Gastrocnemius medialis (tissue), 4 donors: ENCODE measurements at regions not wholly inside any gene's neighbourhood (a gene's known extent, or its start where the extent isn't known, plus 50 kb on each side); places are given as distances from the start of the nearest gene placed in this dataset.
A peak's percentile ranks its signal among the peaks of the same experiment; 100 is the strongest.

Experiments used
- ATAC-seq, 2 donors: fragments of 150-250 bp; one replicate each; pipeline ENCODE4 v1.9.1; 2016
- DNase-seq, 2 donors: peaks; one replicate each; pipeline ENCODE4 v3.0.0-alpha.2; 2019
- H3K27ac ChIP-seq, 4 donors: fragments of 200-600 bp; sonication (generic); 1 replicate in 1 of 4; 2 replicates in 3 of 4; pipeline ENCODE4 v1.5.1; 2016 to 2018; ENCODE audit warnings: mild to moderate bottlenecking in 2 of 4, moderate library complexity in 1 of 4
- H3K27me3 ChIP-seq, 3 donors: fragments of 200-600 bp; sonication (generic) in 2 of 3; 1 replicate in 1 of 3; 2 replicates in 2 of 3; pipeline versions ENCODE4 v1.5.1 to v1.6.0; 2016 to 2019; ENCODE audit warnings: mild to moderate bottlenecking in 1 of 3, moderate library complexity in 1 of 3
- H3K36me3 ChIP-seq, 2 donors: fragments of 200-600 bp; sonication (generic) in 1 of 2; one replicate each; pipeline ENCODE4 v1.5.1; 2017 to 2018
- H3K4me1 ChIP-seq, 2 donors: fragments of 200-600 bp; sonication (generic) in 1 of 2; one replicate each; pipeline ENCODE4 v1.5.1; 2016 to 2017; ENCODE audit warnings: mild to moderate bottlenecking in 2 of 2
- H3K4me3 ChIP-seq, 4 donors: fragments of 200-600 bp; sonication (generic) in 3 of 4; 1 replicate in 1 of 4; 2 replicates in 3 of 4; pipeline ENCODE4 v1.5.1; 2016 to 2019; ENCODE audit warnings: mild to moderate bottlenecking in 2 of 4
- H3K9me3 ChIP-seq, 3 donors: fragments of 200-600 bp; sonication (generic) in 2 of 3; 1 replicate in 1 of 3; 2 replicates in 2 of 3; pipeline ENCODE4 v1.5.1; 2016 to 2019
- CTCF ChIP-seq, 5 experiments: fragments of 450-650 bp in 3 of 5; fragments of 200-600 bp in 2 of 5; sonication (generic) in 2 of 5; IDR thresholded peaks in 4 of 5; conservative IDR thresholded peaks in 1 of 5; 1 replicate in 4 of 5; 2 replicates in 1 of 5; pipeline ENCODE4 v1.5.1; 2016 to 2019; ENCODE audit warnings: antibody characterized with exemption in 5 of 5, mild to moderate bottlenecking in 3 of 5, moderate library complexity in 3 of 5
- POLR2A ChIP-seq, 2 donors: fragments of 450-650 bp; IDR thresholded peaks; one replicate each; pipeline ENCODE4 v1.6.1; 2017; ENCODE audit warnings: antibody characterized with exemption in 2 of 2, mild to moderate bottlenecking in 2 of 2, moderate library complexity in 2 of 2
- in situ Hi-C, 4 donors: fragments of 200-750 bp; cut with MboI; loops; one replicate each; pipeline versions ENCODE4 v1.15.0 to v1.8.0; 2017; ENCODE audit warnings: low sequenced_read_pairs in 4 of 4
- intact Hi-C: fragments of 100-400 bp; cut with DNase I; formaldehyde crosslinking; loops from one replicate; pipeline ENCODE4 v1.15.1; 2023; ENCODE audit warnings: low total_unique reads

GRCh38 chr6:130507666-130508028 lies 141.8 kb downstream of the TMEM200A start:
- H3K4me1 ChIP-seq, result no peaks in the 10 kb centered on the region
- intact Hi-C loops, result no loop called here
- H3K36me3 ChIP-seq, result no peaks in the 10 kb centered on the region
- H3K27me3 ChIP-seq, result no peaks in the 10 kb centered on the region
- H3K27ac ChIP-seq, result no peak overlapping the region
- in situ Hi-C loops, result no loop called here
- H3K4me3 ChIP-seq, result no peak overlapping the region
- no peak for DNase-seq
- TF ChIP-seq POLR2A (IDR thresholded peaks at IDR 0.05) (no peak), CTCF (IDR thresholded peaks at IDR 0.05 in 4 of 5, conservative IDR thresholded peaks at IDR 0.05 in 1 of 5) (no peak)
- no peak for ATAC-seq
- no peaks in the 10 kb centered on the region for H3K9me3 ChIP-seq

DNA sequence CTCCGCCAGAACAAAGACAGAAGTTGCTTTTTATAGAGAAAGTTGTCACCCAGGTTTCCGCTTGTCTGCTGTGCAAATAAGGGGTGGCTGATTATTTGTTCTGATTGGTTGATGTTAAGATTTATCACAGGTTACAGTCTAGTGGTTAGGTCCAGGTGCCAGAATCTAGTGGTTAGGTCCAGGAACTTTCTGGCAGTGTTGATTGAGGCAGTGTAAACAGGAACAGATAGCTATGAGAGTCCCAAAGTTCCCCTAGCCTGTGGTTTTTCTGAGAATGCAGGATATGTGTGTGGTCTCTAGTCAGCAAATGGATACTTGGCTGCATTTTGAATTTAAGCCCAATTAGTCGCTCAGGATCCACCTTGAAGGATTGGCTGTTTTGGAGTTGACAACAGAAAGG lies 148.0 kb downstream of the TMEM200A start:
- peak in 1 of 2 donors; percentile 23 for ATAC-seq
- no peaks in the 10 kb centered on the region for H3K27me3 ChIP-seq
- no peak for DNase-seq
- H3K36me3 ChIP-seq, result no peaks in the 10 kb centered on the region
- no peak overlapping the region for H3K27ac ChIP-seq
- TF ChIP-seq CTCF (IDR thresholded peaks at IDR 0.05 in 4 of 5, conservative IDR thresholded peaks at IDR 0.05 in 1 of 5) (no peak), POLR2A (IDR thresholded peaks at IDR 0.05) (no peak)
- no peak overlapping the region for H3K4me3 ChIP-seq
- no peaks in the 10 kb centered on the region for H3K9me3 ChIP-seq
- in situ Hi-C loops, result no loop called here
- intact Hi-C loops, result no loop called here
- H3K4me1 ChIP-seq, result peaks cover 0 to 3% of the 10 kb centered on the region in 2 donors

GRCh38 chr6:130514712-130515111 lies 148.9 kb downstream of the TMEM200A start:
- intact Hi-C loops, result no loop called here
- Histone ChIP-seq H3K9me3 (no peaks in the 10 kb centered on the region), H3K4me3 (no peak overlapping the region), H3K27me3 (no peaks in the 10 kb centered on the region), H3K4me1 (peaks cover 0 to 3% of the 10 kb centered on the region in 2 donors), H3K36me3 (no peaks in the 10 kb centered on the region), H3K27ac (no peak overlapping the region)
- DNase-seq, result no peak
- in situ Hi-C loops, result no loop called here
- TF ChIP-seq POLR2A (IDR thresholded peaks at IDR 0.05), result no peak
- no peak for TF ChIP-seq CTCF (IDR thresholded peaks at IDR 0.05 in 4 of 5, conservative IDR thresholded peaks at IDR 0.05 in 1 of 5)
- no peak for ATAC-seq

- Histone ChIP-seq H3K4me3 (no peak overlapping the region), H3K27ac (no peak overlapping the region), H3K36me3 (no peaks in the 10 kb centered on the region), H3K27me3 (no peaks in the 10 kb centered on the region), H3K9me3 (no peaks in the 10 kb centered on the region), H3K4me1 (peaks cover 0 to 3% of the 10 kb centered on the region in 2 donors)
- intact Hi-C loops (no loop called here), in situ Hi-C loops (no loop called here)
- DNase-seq, result no peak
- TF ChIP-seq CTCF (IDR thresholded peaks at IDR 0.05 in 4 of 5, conservative IDR thresholded peaks at IDR 0.05 in 1 of 5), result no peak
- no peak for TF ChIP-seq POLR2A (IDR thresholded peaks at IDR 0.05)
- no peak for ATAC-seq
Measured at GRCh38 chr6:130515306-130515705, 149.5 kb downstream of the TMEM200A start.

- Histone ChIP-seq H3K36me3 (no peaks in the 10 kb centered on the region), H3K4me1 (peaks cover 0 to 3% of the 10 kb centered on the region in 2 donors), H3K27ac (no peak overlapping the region), H3K4me3 (no peak overlapping the region), H3K9me3 (no peaks in the 10 kb centered on the region), H3K27me3 (no peaks in the 10 kb centered on the region)
- ATAC-seq (no peak), DNase-seq (no peak)
- intact Hi-C loops (no loop called here), in situ Hi-C loops (no loop called here)
- no peak for TF ChIP-seq CTCF (IDR thresholded peaks at IDR 0.05 in 4 of 5, conservative IDR thresholded peaks at IDR 0.05 in 1 of 5)
- TF ChIP-seq POLR2A (IDR thresholded peaks at IDR 0.05), result no peak
Measured at GRCh38 chr6:130516604-130517003, 150.8 kb downstream of the TMEM200A start.
